ENCODE measurements at regions not wholly inside any gene's neighbourhood (a gene's known extent, or its start where the extent isn't known, plus 50 kb on each side); places are given as distances from the start of the nearest gene placed in this dataset.

DNA sequence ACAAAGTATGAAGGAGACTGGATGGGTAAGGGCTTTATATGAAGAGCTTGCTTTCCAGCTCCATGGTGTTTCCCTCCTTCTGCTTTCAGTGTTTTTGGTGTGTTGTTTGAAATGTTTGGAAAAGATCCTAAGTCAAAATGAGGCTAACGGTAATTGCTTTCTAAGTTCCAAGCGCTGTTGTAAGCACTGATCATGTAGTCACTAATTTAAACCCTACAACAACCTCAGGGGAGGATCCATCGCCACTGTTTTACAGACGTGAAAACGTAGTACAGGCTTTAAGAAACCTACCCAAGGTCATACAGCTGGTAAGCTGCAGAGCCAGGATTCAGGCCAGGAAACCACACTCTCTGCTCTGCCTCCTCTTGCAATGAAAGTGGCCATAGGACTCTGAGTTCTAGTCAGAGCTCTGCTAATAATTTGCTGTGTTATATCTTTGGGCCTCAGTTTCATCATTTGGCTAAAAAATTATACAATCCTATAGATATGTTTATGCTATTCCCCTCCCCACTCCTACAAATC lies 102.9 kb upstream of the PGRMC2 start:
- H3K9ac ChIP-seq (ENCODE audit: low read length in 3 of 3), result no peak overlapping the region
- intact Hi-C loops (cut with DNase I), result no loop called here
- TF ChIP-seq, protein P1, sequence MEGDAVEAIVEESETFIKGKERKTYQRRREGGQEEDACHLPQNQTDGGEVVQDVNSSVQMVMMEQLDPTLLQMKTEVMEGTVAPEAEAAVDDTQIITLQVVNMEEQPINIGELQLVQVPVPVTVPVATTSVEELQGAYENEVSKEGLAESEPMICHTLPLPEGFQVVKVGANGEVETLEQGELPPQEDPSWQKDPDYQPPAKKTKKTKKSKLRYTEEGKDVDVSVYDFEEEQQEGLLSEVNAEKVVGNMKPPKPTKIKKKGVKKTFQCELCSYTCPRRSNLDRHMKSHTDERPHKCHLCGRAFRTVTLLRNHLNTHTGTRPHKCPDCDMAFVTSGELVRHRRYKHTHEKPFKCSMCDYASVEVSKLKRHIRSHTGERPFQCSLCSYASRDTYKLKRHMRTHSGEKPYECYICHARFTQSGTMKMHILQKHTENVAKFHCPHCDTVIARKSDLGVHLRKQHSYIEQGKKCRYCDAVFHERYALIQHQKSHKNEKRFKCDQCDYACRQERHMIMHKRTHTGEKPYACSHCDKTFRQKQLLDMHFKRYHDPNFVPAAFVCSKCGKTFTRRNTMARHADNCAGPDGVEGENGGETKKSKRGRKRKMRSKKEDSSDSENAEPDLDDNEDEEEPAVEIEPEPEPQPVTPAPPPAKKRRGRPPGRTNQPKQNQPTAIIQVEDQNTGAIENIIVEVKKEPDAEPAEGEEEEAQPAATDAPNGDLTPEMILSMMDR (IDR thresholded peaks at IDR 0.05; ENCODE audit: borderline replicate concordance, extremely low read depth, insufficient read depth), result no peak
- H3K4me3 ChIP-seq (ENCODE audit: low read length in 3 of 3), result no peak overlapping the region
- DNase-seq, result no peak
- no peak for FAIRE-seq
- H3K27ac ChIP-seq (ENCODE audit: low read depth in 2 of 2, low read length in 2 of 2), result no peak overlapping the region
- no peaks in the 10 kb centered on the region for H3K36me3 ChIP-seq (ENCODE audit: control insufficient read depth in 2 of 3, insufficient read depth in 3 of 3, low read length in 3 of 3)
- H3K9me3 ChIP-seq (ENCODE audit: control insufficient read depth in 2 of 3, insufficient read depth in 1 of 3, low read length in 3 of 3), result no peaks in the 10 kb centered on the region
- H3K27me3 ChIP-seq (ENCODE audit: control insufficient read depth, insufficient read depth, low read length), result no peaks in the 10 kb centered on the region
- H3K4me1 ChIP-seq (ENCODE audit: control insufficient read depth in 2 of 3, insufficient read depth in 2 of 3, low read depth in 1 of 3, low read length in 3 of 3), result peaks cover 1 to 16% (median 10%) of the 10 kb centered on the region in 3 donors

- DNase-seq, result no peak
- Histone ChIP-seq H3K4me1 (ENCODE audit: control insufficient read depth in 2 of 3, insufficient read depth in 2 of 3, low read depth in 1 of 3, low read length in 3 of 3) (peaks cover 3 to 16% (median 10%) of the 10 kb centered on the region in 3 donors), H3K4me3 (ENCODE audit: low read length in 3 of 3) (no peak overlapping the region), H3K9me3 (ENCODE audit: control insufficient read depth in 2 of 3, insufficient read depth in 1 of 3, low read length in 3 of 3) (no peaks in the 10 kb centered on the region), H3K27ac (ENCODE audit: low read depth in 2 of 2, low read length in 2 of 2) (no peak overlapping the region), H3K27me3 (ENCODE audit: control insufficient read depth, insufficient read depth, low read length) (no peaks in the 10 kb centered on the region), H3K36me3 (ENCODE audit: control insufficient read depth in 2 of 3, insufficient read depth in 3 of 3, low read length in 3 of 3) (no peaks in the 10 kb centered on the region), H3K9ac (ENCODE audit: low read length in 3 of 3) (no peak overlapping the region)
- no peak for FAIRE-seq
- intact Hi-C loops (cut with DNase I), result no loop called here
- TF ChIP-seq, protein P1 (IDR thresholded peaks at IDR 0.05; ENCODE audit: borderline replicate concordance, extremely low read depth, insufficient read depth), result no peak
These were observed 101.2 kb upstream of the PGRMC2 start for GRCh38 chr4:128388796-128389195.

GRCh38 chr4:128388352-128388630 lies 100.7 kb upstream of the PGRMC2 start:
- intact Hi-C loops (cut with DNase I), result no loop called here
- no peaks in the 10 kb centered on the region for H3K9me3 ChIP-seq (ENCODE audit: control insufficient read depth in 2 of 3, insufficient read depth in 1 of 3, low read length in 3 of 3)

More at GRCh38 chr4:128388352-128388630, 100.7 kb upstream of the PGRMC2 start:
- H3K27ac ChIP-seq (ENCODE audit: low read depth in 2 of 2, low read length in 2 of 2), result no peak overlapping the region
- no peaks in the 10 kb centered on the region for H3K36me3 ChIP-seq (ENCODE audit: control insufficient read depth in 2 of 3, insufficient read depth in 3 of 3, low read length in 3 of 3)
- DNase-seq, result no peak
- no peaks in the 10 kb centered on the region for H3K27me3 ChIP-seq (ENCODE audit: control insufficient read depth, insufficient read depth, low read length)
- peaks cover 3 to 14% (median 10%) of the 10 kb centered on the region in 3 donors for H3K4me1 ChIP-seq (ENCODE audit: control insufficient read depth in 2 of 3, insufficient read depth in 2 of 3, low read depth in 1 of 3, low read length in 3 of 3)
- FAIRE-seq, result no peak
- H3K4me3 ChIP-seq (ENCODE audit: low read length in 3 of 3), result no peak overlapping the region
- no peak overlapping the region for H3K9ac ChIP-seq (ENCODE audit: low read length in 3 of 3)
- TF ChIP-seq, protein P1 (IDR thresholded peaks at IDR 0.05; ENCODE audit: borderline replicate concordance, extremely low read depth, insufficient read depth), result no peak
